SK-MEL-5 (cell line): ENCODE measurements at regions not wholly inside any gene's neighbourhood (a gene's known extent, or its start where the extent isn't known, plus 50 kb on each side); places are given as distances from the start of the nearest gene placed in this dataset.

Source experiments
- DNase-seq: peaks from one replicate; pipeline ENCODE4 v3.0.0-alpha.2; 2016; ENCODE audit warnings: low read depth, low spot score
- in situ Hi-C: cut with HindIII; loops from 2 replicates; pipeline ENCODE4 v1.10.0; 2016; ENCODE audit warnings: low sequenced_read_pairs, high pct_unique_total_duplicates, low pct_unique_long_range_greater_than_20kb

DNA sequence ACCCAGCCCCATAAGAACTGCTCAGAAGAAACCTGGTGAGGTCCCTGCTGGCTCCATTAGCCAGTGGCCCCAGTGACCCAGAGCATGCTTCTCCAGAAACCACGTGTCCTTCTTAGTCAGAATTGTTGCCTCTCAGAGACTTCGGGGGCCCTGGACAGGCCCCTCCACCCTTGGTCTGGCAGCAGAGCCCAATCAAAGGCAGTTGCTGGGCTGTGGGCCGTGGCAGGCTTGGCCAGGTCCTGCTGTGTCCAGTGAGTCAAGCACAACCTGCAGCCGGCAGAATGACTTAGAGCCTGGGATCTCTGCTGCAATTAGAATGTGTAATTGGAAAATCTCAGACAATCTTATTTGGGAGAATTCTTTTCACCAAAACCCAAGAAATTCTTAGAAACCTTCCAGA is 502.0 kb upstream of the KLF4 start:
- no peak for DNase-seq
- in situ Hi-C loops, result no loop called here

- DNase-seq, result no peak
- in situ Hi-C loops, result no loop called here
Observed at GRCh38 chr9:107989544-107989943, 500.0 kb upstream of the KLF4 start.

- no peak for DNase-seq
- in situ Hi-C loops, result no loop called here
Observed at GRCh38 chr9:107989099-107989498, 499.5 kb upstream of the KLF4 start.

DNA sequence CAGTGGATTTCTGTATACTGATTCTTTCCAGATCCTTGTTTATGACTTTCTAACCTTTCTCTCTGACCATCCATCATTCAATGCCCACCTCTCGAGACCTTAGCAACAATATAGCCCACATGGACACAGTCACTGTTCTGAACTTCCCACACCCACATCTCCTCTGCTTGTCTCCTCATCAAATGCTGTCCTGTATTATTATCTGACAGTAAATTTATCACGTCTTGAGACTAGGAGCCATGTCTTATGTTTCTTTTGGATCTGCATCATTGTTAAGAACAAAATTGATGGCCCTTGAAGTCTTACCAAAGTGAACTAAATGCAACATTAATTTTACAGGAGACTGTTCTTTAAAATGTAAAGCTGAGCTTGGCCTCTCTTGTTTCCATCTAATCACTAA is 495.4 kb upstream of the KLF4 start:
- in situ Hi-C loops, result no loop called here
- no peak for DNase-seq

DNA sequence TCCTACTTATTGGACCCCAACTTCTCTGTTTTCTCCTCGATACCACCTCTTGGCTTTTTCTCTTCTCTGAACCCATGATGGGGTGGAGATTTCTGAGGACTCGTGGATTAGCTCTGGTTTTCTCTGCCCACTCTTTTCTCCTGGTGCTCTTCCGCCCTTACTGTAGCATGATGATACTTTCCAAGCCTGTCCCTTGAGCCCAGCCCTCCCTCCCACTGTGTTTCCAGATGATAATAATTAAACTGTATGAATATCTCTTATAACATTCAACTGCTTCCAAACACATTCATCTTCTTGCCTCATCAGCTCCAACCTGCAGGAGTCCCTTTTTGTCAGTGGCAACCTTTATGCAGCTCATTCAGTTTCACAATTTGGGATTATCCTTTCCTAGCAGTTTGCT is 494.2 kb upstream of the KLF4 start:
- no peak for DNase-seq
- in situ Hi-C loops, result no loop called here

DNA sequence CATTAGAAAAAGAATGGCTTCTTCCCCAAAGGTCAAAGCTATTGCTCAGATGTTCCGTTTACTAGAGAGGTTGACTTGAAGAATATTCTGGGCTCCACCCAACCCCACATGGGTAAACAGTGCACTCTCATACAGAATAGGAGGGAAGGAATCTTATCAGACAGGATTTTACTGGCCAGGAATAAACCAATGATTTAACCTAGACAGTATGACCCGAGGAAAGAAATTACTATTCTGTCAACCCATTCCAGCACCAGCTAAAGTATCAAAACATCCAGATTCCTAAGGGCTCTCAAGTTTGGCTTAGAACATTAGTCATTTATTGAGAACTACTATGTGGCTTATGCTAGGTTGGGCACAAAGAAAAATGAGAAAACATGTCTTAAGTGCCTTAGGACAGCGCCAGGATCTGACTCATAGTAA is 493.6 kb upstream of the KLF4 start:
- DNase-seq, result no peak

DNA sequence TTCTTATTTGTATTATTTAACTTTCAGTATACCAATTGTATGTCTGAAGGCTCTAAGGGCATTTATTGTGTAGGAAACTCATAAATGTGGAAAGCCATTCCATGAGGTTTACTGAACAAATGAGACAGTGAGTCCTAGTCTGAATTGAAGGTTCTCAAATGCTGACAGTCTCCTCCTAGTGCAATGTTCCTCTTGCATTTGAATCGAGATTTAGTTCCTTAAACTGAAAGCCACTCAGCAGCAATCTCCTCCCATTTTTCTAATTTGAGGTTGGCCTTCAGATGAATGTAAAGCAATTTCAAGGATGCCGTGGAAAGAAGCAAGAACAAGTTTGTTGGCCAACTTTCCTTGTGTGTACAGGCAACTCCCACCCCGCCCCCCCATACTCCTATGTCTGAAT is 493.2 kb upstream of the KLF4 start:
- DNase-seq, result no peak
- in situ Hi-C loops, result no loop called here

More for the DNA sequence above, 493.6 kb upstream of the KLF4 start:
- in situ Hi-C loops, result no loop called here

DNA sequence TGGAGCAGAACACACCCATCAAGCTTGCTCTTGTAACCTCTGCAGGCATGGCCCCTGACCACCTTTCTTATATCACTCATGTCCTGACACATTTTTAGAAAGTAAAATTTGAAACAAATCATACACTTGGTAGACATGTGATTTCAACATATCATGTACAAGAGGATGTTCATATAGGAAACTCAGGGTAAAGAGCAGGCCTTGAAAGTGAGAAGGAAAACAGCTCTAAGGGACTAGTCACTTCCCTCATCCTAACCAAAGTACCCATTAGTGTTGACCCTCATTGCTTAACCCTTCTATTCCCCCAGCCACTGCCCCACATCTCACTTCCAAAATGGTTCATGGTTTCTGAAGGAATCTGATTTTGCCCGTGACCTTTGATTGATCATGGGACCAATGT is 492.4 kb upstream of the KLF4 start:
- in situ Hi-C loops, result no loop called here
- DNase-seq, result no peak

GRCh38 chr9:107980984-107981383 is 491.4 kb upstream of the KLF4 start:
- in situ Hi-C loops, result no loop called here
- no peak for DNase-seq

GRCh38 chr9:107976767-107977166 is 487.2 kb upstream of the KLF4 start:
- in situ Hi-C loops, result no loop called here
- no peak for DNase-seq

DNA sequence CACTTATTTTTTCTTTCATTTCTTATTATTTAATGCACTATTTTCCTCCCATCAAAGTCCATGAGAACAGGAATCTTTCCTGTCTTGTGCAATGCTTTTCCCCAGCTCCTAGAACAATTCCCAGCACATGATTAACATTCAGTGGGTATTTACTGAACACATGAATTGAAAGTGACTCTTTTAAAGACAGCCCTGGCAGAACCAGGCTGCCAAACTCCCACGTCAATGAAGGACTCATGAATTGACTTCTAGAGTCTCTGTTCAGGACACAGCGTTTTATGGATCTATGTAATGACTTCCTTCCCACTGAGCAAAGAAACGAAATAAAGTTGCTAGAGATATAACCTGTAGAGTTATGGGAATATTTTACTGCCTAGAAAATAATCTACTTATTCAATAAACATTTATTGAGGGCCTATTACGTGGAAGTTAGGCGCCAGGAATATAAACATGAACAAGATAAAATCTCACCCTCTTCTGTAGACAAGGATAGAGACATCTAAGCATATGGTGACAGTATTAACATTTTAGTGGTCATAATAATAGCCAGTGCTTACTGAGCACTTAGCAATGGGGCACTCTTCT is 485.9 kb upstream of the KLF4 start:
- peak; percentile 27 for DNase-seq

DNA sequence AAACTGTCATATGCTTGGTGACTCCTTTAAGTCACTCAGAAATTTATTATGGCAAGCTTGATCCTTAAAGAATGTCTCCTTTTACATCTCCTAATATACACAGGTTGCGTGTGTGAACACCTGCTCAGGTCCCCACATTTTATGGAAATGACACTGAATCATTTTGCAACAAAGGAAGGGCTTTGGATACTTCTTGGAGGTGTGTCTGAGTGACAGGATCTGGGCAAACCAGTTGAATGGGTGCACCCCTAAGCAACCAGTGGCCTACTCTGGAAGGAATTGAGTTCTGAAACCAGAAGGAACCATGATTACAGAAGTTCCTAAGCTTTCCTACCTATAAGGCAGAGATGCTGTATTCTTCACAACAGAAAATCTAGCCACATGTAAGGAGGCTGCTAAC is 483.9 kb upstream of the KLF4 start:
- no peak for DNase-seq
- in situ Hi-C loops, result no loop called here

More for the DNA sequence above, 485.9 kb upstream of the KLF4 start:
- in situ Hi-C loops, result no loop called here

DNA sequence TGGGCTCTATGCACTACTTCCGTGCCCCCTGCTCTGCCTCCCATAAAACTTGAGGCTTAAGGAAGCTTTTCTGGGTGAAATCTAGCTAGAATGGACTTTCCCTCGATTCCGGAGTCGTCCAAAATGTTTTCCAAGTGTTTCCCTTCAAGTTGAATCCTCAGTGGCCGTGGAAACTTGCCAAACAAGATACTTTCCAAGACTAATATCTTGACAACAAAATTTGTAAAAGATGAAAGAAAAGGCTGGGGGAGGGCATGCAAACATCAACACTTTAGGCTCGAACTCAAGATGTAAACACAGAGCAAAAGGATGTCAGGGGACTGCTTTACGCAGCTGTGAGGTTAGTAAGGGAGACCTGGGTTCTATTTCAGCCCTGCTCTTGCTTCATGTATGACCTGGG is 482.8 kb upstream of the KLF4 start:
- in situ Hi-C loops, result no loop called here
- no peak for DNase-seq

- in situ Hi-C loops, result no loop called here
- DNase-seq, result no peak
Observed at GRCh38 chr9:107971241-107971640, 481.7 kb upstream of the KLF4 start.

DNA sequence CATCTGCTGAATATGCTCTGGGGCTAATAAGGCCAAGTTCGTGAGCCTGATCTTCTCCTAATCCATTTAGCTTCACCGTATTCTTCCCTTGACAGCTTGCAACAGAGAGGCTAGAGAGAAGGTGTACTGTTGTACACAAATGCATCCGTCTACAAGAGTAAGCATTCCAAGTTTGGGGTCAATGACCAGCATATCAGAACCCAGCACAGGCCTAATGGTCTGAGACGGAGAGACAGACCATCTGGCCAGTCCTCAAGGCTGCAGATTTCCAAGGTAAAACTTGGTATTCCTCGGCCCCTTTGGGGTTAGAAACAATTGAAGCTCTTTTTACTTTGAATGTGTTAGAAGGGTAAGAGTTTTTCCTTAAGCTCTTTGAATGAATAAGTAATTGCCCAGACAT is 481.2 kb upstream of the KLF4 start:
- DNase-seq, result no peak
- in situ Hi-C loops, result no loop called here

DNA sequence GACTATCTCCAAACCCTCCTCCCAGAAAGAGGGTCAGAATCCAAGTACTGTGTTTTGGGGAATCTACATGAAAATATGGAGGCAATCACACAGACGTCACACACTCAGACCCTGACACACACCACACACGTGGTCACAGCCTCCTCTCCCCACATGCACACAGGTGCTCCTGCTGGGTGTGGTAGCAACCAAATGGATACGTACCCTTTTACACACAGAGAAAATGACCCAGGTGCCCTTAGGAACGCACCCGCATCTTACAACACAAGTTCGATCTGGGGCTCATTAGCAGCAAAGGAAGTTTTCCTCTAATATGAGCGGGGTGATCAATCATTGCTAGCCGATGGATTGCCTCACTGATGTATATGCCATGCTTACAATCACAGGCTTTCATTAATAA is 480.2 kb upstream of the KLF4 start:
- in situ Hi-C loops, result no loop called here
- no peak for DNase-seq

DNA sequence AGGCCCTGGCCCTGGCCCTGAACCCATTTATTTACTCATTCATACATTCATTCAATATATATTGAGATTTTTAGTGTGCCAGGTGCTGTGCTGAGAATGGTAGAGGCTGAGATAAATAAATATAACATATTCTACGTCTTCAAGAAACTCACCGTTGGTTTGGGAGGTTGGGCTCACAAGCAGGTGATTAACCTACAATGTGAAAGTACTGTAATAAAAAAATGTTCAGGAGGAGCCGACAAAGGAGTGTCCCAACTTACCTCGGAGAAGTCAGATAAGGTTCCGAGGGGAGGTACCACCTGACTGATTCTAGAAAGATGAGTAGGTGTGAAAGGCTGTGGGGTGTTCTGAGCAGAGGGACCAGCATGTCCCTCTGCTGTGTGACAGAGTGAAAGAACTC is 479.6 kb upstream of the KLF4 start:
- in situ Hi-C loops, result no loop called here
- no peak for DNase-seq

DNA sequence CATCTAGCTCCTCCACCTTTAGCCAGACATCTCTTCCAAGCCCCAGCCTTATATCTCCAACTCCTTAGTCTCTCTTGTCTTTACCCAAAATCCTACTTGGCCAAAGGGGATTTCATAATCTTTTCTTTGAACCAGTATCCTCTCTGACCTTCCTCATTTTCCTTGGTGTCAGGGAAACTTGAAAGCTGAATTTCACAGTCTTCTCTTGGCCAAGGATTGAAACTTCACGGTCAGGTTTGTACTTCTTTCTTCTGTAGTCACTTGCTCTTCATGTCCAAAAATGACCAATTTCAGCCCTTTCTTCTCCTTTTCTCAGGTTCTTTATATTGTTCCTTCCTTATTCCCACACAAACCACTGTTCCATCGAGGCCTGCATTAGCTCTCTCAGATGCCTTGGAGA is 473.7 kb upstream of the KLF4 start:
- in situ Hi-C loops, result no loop called here
- no peak for DNase-seq

DNA sequence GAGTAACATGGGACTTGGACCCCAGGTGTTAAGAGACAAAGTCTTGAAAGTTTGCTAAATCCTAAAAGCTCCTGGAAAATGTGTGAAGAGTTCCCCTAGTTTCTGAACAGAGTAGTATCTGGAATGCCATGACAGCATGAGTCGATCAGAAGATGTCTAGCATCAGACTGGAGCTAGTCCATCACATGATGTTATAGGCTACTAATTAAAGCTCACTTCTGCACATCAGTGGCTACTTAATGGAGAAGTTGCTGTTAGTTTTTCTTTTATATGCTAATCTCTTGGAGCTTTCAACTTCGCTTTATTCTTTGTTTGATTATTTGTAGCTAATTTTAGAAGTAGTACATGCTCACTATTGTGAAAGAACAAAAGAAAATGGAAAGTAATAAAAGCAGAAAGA is 471.3 kb upstream of the KLF4 start:
- no peak for DNase-seq
- in situ Hi-C loops, result no loop called here

GRCh38 chr9:107954312-107954711 is 464.7 kb upstream of the KLF4 start:
- in situ Hi-C loops, result no loop called here
- no peak for DNase-seq
